ENCODE measurements at regions not wholly inside any gene's neighbourhood (a gene's known extent, or its start where the extent isn't known, plus 50 kb on each side); places are given as distances from the start of the nearest gene placed in this dataset.

DNA sequence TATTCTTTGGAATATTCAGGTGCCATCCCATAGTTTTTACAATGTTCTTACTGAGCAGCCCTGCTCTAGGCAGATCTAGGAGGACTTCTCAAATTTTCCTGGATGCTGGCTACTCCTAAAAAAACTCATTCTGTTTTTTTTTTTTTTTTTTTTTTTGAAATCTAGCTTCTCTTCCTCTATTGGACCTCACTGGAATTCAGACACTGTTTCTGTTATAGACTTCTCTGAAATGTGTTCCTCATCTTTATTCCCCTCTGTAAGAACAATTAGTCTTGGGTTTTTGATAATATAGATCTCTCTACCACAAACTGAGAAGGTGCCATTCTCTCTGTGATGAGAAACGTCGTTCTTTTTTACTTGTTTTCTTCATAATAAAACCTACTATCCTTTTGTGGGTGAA, 115.3 kb upstream of the CCND2 start:
- no peak overlapping the region for H3K23ac ChIP-seq (ENCODE audit: low read length in 2 of 2)
- no peak overlapping the region for H3K27ac ChIP-seq (ENCODE audit: low read length, poor library complexity, severe bottlenecking)
- no peak overlapping the region for H3K4me2 ChIP-seq (ENCODE audit: low read length, poor library complexity, severe bottlenecking)
- H2BK120ac ChIP-seq (ENCODE audit: low read depth, low read length): no peak overlapping the region
- no peak overlapping the region for H3K9ac ChIP-seq (ENCODE audit: low read length)
- peaks cover 2% of the 10 kb centered on the region for H3K4me1 ChIP-seq (ENCODE audit: control insufficient read depth, insufficient read depth, low read depth, low read length)
- H2AFZ ChIP-seq (ENCODE audit: low read depth, low read length): no peak overlapping the region
- peaks cover 0 to 6% of the 10 kb centered on the region in 2 experiments for H3K27me3 ChIP-seq (ENCODE audit: control insufficient read depth in 1 of 2, insufficient read depth in 1 of 2, low read length in 2 of 2)
- H3K79me1 ChIP-seq (replicated peaks; ENCODE audit: low read length, poor library complexity, severe bottlenecking): no peaks in the 10 kb centered on the region
- no peak overlapping the region for H2BK12ac ChIP-seq (ENCODE audit: low read length in 2 of 2)
- H2BK5ac ChIP-seq (ENCODE audit: low read depth, low read length, poor library complexity, severe bottlenecking): no peak overlapping the region
- no peak overlapping the region for H4K91ac ChIP-seq (ENCODE audit: low read length)
- no peaks in the 10 kb centered on the region for H3K36me3 ChIP-seq (ENCODE audit: control insufficient read depth in 1 of 2, insufficient read depth in 2 of 2, low read depth in 1 of 2, low read length in 2 of 2)
- H2BK15ac ChIP-seq (ENCODE audit: low read depth, poor library complexity, severe bottlenecking): no peak overlapping the region
- no peak overlapping the region for H3K4me3 ChIP-seq (ENCODE audit: insufficient read depth in 1 of 2, low read depth in 1 of 2, low read length in 2 of 2)
- no CpG with 5 or more reads among the region's 2 CpGs for WGBS
- no peak overlapping the region for H2AK5ac ChIP-seq (ENCODE audit: low read length, severe bottlenecking)
- DNase-seq: no peak
- no peak overlapping the region for H3K18ac ChIP-seq (ENCODE audit: low read depth in 1 of 2, low read length in 2 of 2)
- no peak overlapping the region for H3K4ac ChIP-seq (ENCODE audit: low read depth in 1 of 2, low read length in 2 of 2)
- no peak overlapping the region for H4K8ac ChIP-seq (ENCODE audit: low read length)
- H3K14ac ChIP-seq (ENCODE audit: low read length in 2 of 2): no peak overlapping the region
- H3K9me3 ChIP-seq (ENCODE audit: control insufficient read depth, low read length): no peaks in the 10 kb centered on the region

DNA sequence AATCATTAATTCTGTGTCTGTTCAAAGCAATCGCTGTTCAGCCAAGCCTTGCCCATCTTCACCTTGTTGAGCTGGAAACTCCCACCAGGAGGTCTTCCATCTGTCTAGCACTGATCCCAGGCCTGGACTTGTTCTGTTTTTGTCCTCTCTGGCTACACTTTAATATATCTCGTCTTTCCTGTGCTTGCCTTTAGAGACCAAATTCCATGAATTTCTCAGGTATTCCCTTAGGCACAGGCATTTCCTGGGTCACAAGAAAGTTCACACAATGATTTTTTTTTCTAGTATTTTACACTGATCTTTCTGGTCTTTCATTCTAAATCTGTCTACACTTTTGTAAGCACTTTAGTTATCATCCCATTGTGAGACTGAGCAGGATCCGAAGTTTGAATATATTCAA, 116.4 kb upstream of the CCND2 start:
- DNase-seq: no peak
- Histone ChIP-seq H3K9ac (ENCODE audit: low read length) (no peak overlapping the region), H3K79me1 (replicated peaks; ENCODE audit: low read length, poor library complexity, severe bottlenecking) (no peaks in the 10 kb centered on the region), H3K27me3 (ENCODE audit: control insufficient read depth in 1 of 2, insufficient read depth in 1 of 2, low read length in 2 of 2) (peaks cover 0 to 9% of the 10 kb centered on the region in 2 experiments), H3K4me1 (ENCODE audit: control insufficient read depth, insufficient read depth, low read depth, low read length) (peaks cover 2% of the 10 kb centered on the region), H3K9me3 (ENCODE audit: control insufficient read depth, low read length) (no peaks in the 10 kb centered on the region), H2AK5ac (ENCODE audit: low read length, severe bottlenecking) (no peak overlapping the region), H2BK5ac (ENCODE audit: low read depth, low read length, poor library complexity, severe bottlenecking) (no peak overlapping the region), H2BK120ac (ENCODE audit: low read depth, low read length) (no peak overlapping the region), H3K4ac (ENCODE audit: low read depth in 1 of 2, low read length in 2 of 2) (no peak overlapping the region), H2BK15ac (ENCODE audit: low read depth, poor library complexity, severe bottlenecking) (no peak overlapping the region), H3K4me3 (ENCODE audit: insufficient read depth in 1 of 2, low read depth in 1 of 2, low read length in 2 of 2) (no peak overlapping the region), H2AFZ (ENCODE audit: low read depth, low read length) (no peak overlapping the region), H2BK12ac (ENCODE audit: low read length in 2 of 2) (no peak overlapping the region), H4K91ac (ENCODE audit: low read length) (no peak overlapping the region), H3K23ac (ENCODE audit: low read length in 2 of 2) (no peak overlapping the region), H3K36me3 (ENCODE audit: control insufficient read depth in 1 of 2, insufficient read depth in 2 of 2, low read depth in 1 of 2, low read length in 2 of 2) (no peaks in the 10 kb centered on the region), H3K14ac (ENCODE audit: low read length in 2 of 2) (no peak overlapping the region), H4K8ac (ENCODE audit: low read length) (no peak overlapping the region), H3K27ac (ENCODE audit: low read length, poor library complexity, severe bottlenecking) (peak overlapping the region; percentile 61), H3K18ac (ENCODE audit: low read depth in 1 of 2, low read length in 2 of 2) (no peak overlapping the region), H3K4me2 (ENCODE audit: low read length, poor library complexity, severe bottlenecking) (no peak overlapping the region)
- WGBS: 66% methylated on average over 3 of the region's 3 CpGs

DNA sequence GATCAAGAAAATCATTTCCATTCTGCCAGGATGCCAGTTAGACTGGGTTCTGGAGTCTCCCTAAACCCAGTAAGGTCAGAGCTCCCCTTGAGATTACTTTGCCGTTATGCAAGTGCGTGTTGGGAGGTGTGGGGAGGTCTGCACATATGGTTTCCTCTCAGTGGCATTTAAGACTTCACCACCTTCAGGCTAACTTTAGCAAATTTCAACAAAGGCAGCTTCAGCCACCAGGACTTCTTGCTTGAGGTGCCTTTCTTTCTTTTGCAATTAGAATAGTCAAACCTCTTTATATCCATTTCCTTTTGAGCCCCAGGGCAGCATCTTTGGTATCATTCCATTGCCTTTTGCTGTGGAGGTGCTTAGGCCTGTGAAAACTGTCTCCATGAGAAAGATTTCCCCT, 117.2 kb upstream of the CCND2 start:
- no peak overlapping the region for H4K8ac ChIP-seq (ENCODE audit: low read length)
- no peak overlapping the region for H3K27ac ChIP-seq (ENCODE audit: low read length, poor library complexity, severe bottlenecking)
- H2AK5ac ChIP-seq (ENCODE audit: low read length, severe bottlenecking): peak overlapping the region; percentile 77
- no peaks in the 10 kb centered on the region for H3K9me3 ChIP-seq (ENCODE audit: control insufficient read depth, low read length)
- no peak overlapping the region for H3K9ac ChIP-seq (ENCODE audit: low read length)
- no peak overlapping the region for H2BK120ac ChIP-seq (ENCODE audit: low read depth, low read length)
- no peak overlapping the region for H3K4me2 ChIP-seq (ENCODE audit: low read length, poor library complexity, severe bottlenecking)
- no peak overlapping the region for H2BK12ac ChIP-seq (ENCODE audit: low read length in 2 of 2)
- H3K27me3 ChIP-seq (ENCODE audit: control insufficient read depth in 1 of 2, insufficient read depth in 1 of 2, low read length in 2 of 2): peaks cover 0 to 9% of the 10 kb centered on the region in 2 experiments
- H3K18ac ChIP-seq (ENCODE audit: low read depth in 1 of 2, low read length in 2 of 2): no peak overlapping the region
- H3K4me1 ChIP-seq (ENCODE audit: control insufficient read depth, insufficient read depth, low read depth, low read length): peaks cover 2% of the 10 kb centered on the region
- H3K79me1 ChIP-seq (replicated peaks; ENCODE audit: low read length, poor library complexity, severe bottlenecking): no peaks in the 10 kb centered on the region
- H2AFZ ChIP-seq (ENCODE audit: low read depth, low read length): no peak overlapping the region
- DNase-seq: no peak
- 86% methylated on average over 2 of the region's 2 CpGs for WGBS
- H3K4ac ChIP-seq (ENCODE audit: low read depth in 1 of 2, low read length in 2 of 2): no peak overlapping the region
- H3K14ac ChIP-seq (ENCODE audit: low read length in 2 of 2): no peak overlapping the region
- H2BK5ac ChIP-seq (ENCODE audit: low read depth, low read length, poor library complexity, severe bottlenecking): no peak overlapping the region
- no peak overlapping the region for H4K91ac ChIP-seq (ENCODE audit: low read length)
- no peaks in the 10 kb centered on the region for H3K36me3 ChIP-seq (ENCODE audit: control insufficient read depth in 1 of 2, insufficient read depth in 2 of 2, low read depth in 1 of 2, low read length in 2 of 2)
- H3K4me3 ChIP-seq (ENCODE audit: insufficient read depth in 1 of 2, low read depth in 1 of 2, low read length in 2 of 2): no peak overlapping the region
- no peak overlapping the region for H2BK15ac ChIP-seq (ENCODE audit: low read depth, poor library complexity, severe bottlenecking)
- H3K23ac ChIP-seq (ENCODE audit: low read length in 2 of 2): no peak overlapping the region

DNA sequence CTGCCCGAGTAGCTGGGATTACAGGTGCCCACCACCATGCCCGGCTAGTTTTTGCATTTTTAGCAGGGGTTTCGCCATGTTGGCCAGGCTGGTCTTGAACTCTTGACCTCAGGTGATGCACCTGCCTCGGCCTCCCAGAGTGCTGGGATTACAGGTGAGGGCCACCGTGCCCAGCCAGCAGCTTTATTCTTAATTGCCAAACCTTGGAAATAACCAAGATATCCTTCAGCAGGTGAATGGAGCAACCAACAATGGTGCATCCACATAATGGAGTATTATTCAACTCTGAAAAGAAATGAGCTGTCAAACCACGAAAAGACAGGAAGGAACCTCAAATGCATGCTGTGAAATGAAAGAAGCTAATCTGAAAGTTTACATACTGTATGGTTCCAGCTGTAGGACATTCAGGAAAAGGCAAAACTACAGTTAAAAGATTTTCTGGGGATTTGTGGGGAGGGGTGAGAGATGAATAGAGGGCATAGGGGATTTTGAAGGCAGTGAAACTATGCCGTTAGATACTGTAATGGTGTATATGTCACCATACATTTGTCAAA, 118.8 kb upstream of the CCND2 start:
- Histone ChIP-seq H3K23ac (ENCODE audit: low read length in 2 of 2) (no peak overlapping the region), H3K36me3 (ENCODE audit: control insufficient read depth in 1 of 2, insufficient read depth in 2 of 2, low read depth in 1 of 2, low read length in 2 of 2) (no peaks in the 10 kb centered on the region), H3K4me2 (ENCODE audit: low read length, poor library complexity, severe bottlenecking) (no peak overlapping the region), H3K18ac (ENCODE audit: low read depth in 1 of 2, low read length in 2 of 2) (no peak overlapping the region), H3K9me3 (ENCODE audit: control insufficient read depth, low read length) (no peaks in the 10 kb centered on the region), H2BK12ac (ENCODE audit: low read length in 2 of 2) (no peak overlapping the region), H3K4ac (ENCODE audit: low read depth in 1 of 2, low read length in 2 of 2) (no peak overlapping the region), H4K8ac (ENCODE audit: low read length) (no peak overlapping the region), H3K27me3 (ENCODE audit: control insufficient read depth in 1 of 2, insufficient read depth in 1 of 2, low read length in 2 of 2) (peaks cover 0 to 9% of the 10 kb centered on the region in 2 experiments), H3K79me1 (replicated peaks; ENCODE audit: low read length, poor library complexity, severe bottlenecking) (no peaks in the 10 kb centered on the region), H3K14ac (ENCODE audit: low read length in 2 of 2) (no peak overlapping the region), H2BK120ac (ENCODE audit: low read depth, low read length) (no peak overlapping the region), H2AFZ (ENCODE audit: low read depth, low read length) (no peak overlapping the region), H3K4me3 (ENCODE audit: insufficient read depth in 1 of 2, low read depth in 1 of 2, low read length in 2 of 2) (no peak overlapping the region), H3K4me1 (ENCODE audit: control insufficient read depth, insufficient read depth, low read depth, low read length) (peaks cover 2% of the 10 kb centered on the region), H3K27ac (ENCODE audit: low read length, poor library complexity, severe bottlenecking) (no peak overlapping the region), H2BK15ac (ENCODE audit: low read depth, poor library complexity, severe bottlenecking) (no peak overlapping the region), H2BK5ac (ENCODE audit: low read depth, low read length, poor library complexity, severe bottlenecking) (no peak overlapping the region), H4K91ac (ENCODE audit: low read length) (no peak overlapping the region), H3K9ac (ENCODE audit: low read length) (no peak overlapping the region), H2AK5ac (ENCODE audit: low read length, severe bottlenecking) (no peak overlapping the region)
- WGBS: 86% methylated on average over 6 of the region's 7 CpGs
- no peak for DNase-seq

Data from mesenchymal stem cell (in vitro differentiated cells and primary cell).